K562 (cell line): ENCODE measurements at regions not wholly inside any gene's neighbourhood (a gene's known extent, or its start where the extent isn't known, plus 50 kb on each side); places are given as distances from the start of the nearest gene placed in this dataset.

ENCODE experiments used
- ATAC-seq: fragments of 200-7000 bp; cut with Tn5 transposase; 3 replicates; pipeline ENCODE4 v1.9.1; 2020; ENCODE audit warnings: moderate library complexity
- BruUV-seq: library from RNA; stranded (reverse); fragments of 400-500 nt; replicated peaks from 2 replicates; lab custom pipeline; 2021; lab: Mats Ljungman, UMichigan
- CTCF ChIA-PET: fragments of 300-600 bp; formaldehyde crosslinking; extraction: SDS; loops from one replicate; lab custom pipeline; 2021; ENCODE audit warnings: low intra/inter-chr PET ratio; lab: Yijun Ruan, JAX
- POLR2A ChIA-PET: fragments of 300-600, 350-650 bp; sonication (Branson Sonifier 250); formaldehyde crosslinking; extraction: SDS; loops from one replicate; lab custom pipeline; 2021; ENCODE audit warnings: antibody characterized with exemption, inconsistent platforms; lab: Yijun Ruan, JAX
- DNase-seq, 4 experiments: peaks; one replicate each; pipeline versions ENCODE4 v3.0.0 to v3.0.0-alpha.2; 2011 to 2018; ENCODE audit warnings: low spot score in 3 of 4, mixed read lengths in 3 of 4; ENCODE audit errors: extremely low read depth in 1 of 4
- FAIRE-seq: peaks from 2 replicates; lab custom pipeline; 2011; peaks lifted over from hg19 to GRCh38; lab: Jason Lieb, UNC
- H2AFZ ChIP-seq: 2 replicates; pipeline ENCODE4 v1.6.0; 2011; ENCODE audit warnings: low read depth, low read length, control low read depth, inconsistent platforms
- H3K27ac ChIP-seq: fragments of 200-600 bp; 3 replicates; pipeline ENCODE4 v1.8.0; 2011; ENCODE audit warnings: low read depth, mild to moderate bottlenecking, control low read depth, inconsistent platforms, low read length, moderate library complexity, mixed read lengths; ENCODE audit errors: extremely low read depth
- H3K27me3 ChIP-seq, 2 experiments: fragments of 300-600 bp in 1 of 2; 2 replicates in 1 of 2; 3 replicates in 1 of 2; pipeline versions ENCODE4 v1.6.0 to v1.8.0; 2011; ENCODE audit warnings: inconsistent platforms in 2 of 2, low read length in 2 of 2, mild to moderate bottlenecking in 1 of 2, mixed read lengths in 1 of 2, moderate library complexity in 1 of 2; ENCODE audit not compliant: control insufficient read depth in 2 of 2, insufficient read depth in 2 of 2
- H3K36me3 ChIP-seq: fragments of 300-600 bp; 3 replicates; pipeline ENCODE4 v1.8.0; 2011; ENCODE audit warnings: mild to moderate bottlenecking, low read length, inconsistent platforms; ENCODE audit not compliant: control insufficient read depth, insufficient read depth
- H3K4me1 ChIP-seq, 2 experiments: fragments of 200-600 bp in 1 of 2; replicated peaks in 1 of 2; 2 replicates in 1 of 2; 3 replicates in 1 of 2; pipeline versions ENCODE4 v1.5.1 to v1.8.0; 2011; ENCODE audit warnings: inconsistent platforms in 2 of 2, low read length in 2 of 2, mild to moderate bottlenecking in 1 of 2, mixed read lengths in 1 of 2, moderate library complexity in 1 of 2; ENCODE audit not compliant: control insufficient read depth in 2 of 2, insufficient read depth in 2 of 2
- H3K4me2 ChIP-seq: 2 replicates; pipeline ENCODE4 v1.6.1; 2011; ENCODE audit warnings: low read length, control low read depth, inconsistent platforms, mixed read lengths; ENCODE audit not compliant: insufficient read depth
- H3K4me3 ChIP-seq: fragments of 200-600 bp; sonication (generic), shearing (Covaris generic); 2 replicates; pipeline ENCODE4 v1.5.1; 2016; ENCODE audit warnings: control low read depth, inconsistent platforms
- H3K79me2 ChIP-seq: fragments of 200-600 bp; 3 replicates; pipeline ENCODE4 v1.8.0; 2011; ENCODE audit warnings: low read length, inconsistent platforms; ENCODE audit not compliant: control insufficient read depth, insufficient read depth
- H3K9ac ChIP-seq, 2 experiments: 2 replicates each; pipeline versions ENCODE4 v1.6.0 to v1.6.1; 2011; ENCODE audit warnings: low read depth in 2 of 2, low read length in 2 of 2, control low read depth in 1 of 2, inconsistent platforms in 1 of 2, mild to moderate bottlenecking in 1 of 2, mixed read lengths in 1 of 2; ENCODE audit not compliant: insufficient read depth in 1 of 2
- H3K9me1 ChIP-seq: one replicate; pipeline ENCODE4 v1.6.0; 2011; ENCODE audit warnings: inconsistent platforms, mild to moderate bottlenecking, low read length, moderate library complexity; ENCODE audit not compliant: control insufficient read depth, insufficient read depth
- H3K9me3 ChIP-seq: replicated peaks from 2 replicates; pipeline ENCODE4 v1.5.1; 2011; ENCODE audit warnings: low read depth, low read length, inconsistent platforms; ENCODE audit not compliant: control insufficient read depth, insufficient read depth
- H4K20me1 ChIP-seq: replicated peaks from 2 replicates; pipeline ENCODE4 v1.6.1; 2011; ENCODE audit warnings: low read length, inconsistent platforms, mixed read lengths; ENCODE audit not compliant: control insufficient read depth, insufficient read depth
- BCOR ChIP-seq: fragments of 450-650 bp; IDR thresholded peaks from 2 replicates; pipeline ENCODE4 v1.6.1; 2016
- BRF1 ChIP-seq: IDR thresholded peaks from 3 replicates; pipeline ENCODE4 v1.6.1; 2011; ENCODE audit warnings: borderline replicate concordance, mild to moderate bottlenecking; ENCODE audit not compliant: insufficient read length; ENCODE audit errors: extremely low read depth
- CAMTA2 ChIP-seq: fragments of 250-450 bp; sonication (Bioruptor Pico); conservative IDR thresholded peaks from 2 replicates; pipeline ENCODE4 v1.5.1; 2022
- CSDE1 ChIP-seq, 2 experiments: fragments of 450-650 bp; IDR thresholded peaks; 2 replicates each; pipeline ENCODE4 v1.6.1; 2016; ENCODE audit warnings: mild to moderate bottlenecking in 1 of 2
- ESRRB ChIP-seq: fragments of 250-450 bp; sonication (Bioruptor Pico); IDR thresholded peaks from 2 replicates; pipeline ENCODE4 v1.5.0; 2020; ENCODE audit warnings: mild to moderate bottlenecking, moderate library complexity, borderline replicate concordance
- GTF2F1 ChIP-seq: IDR thresholded peaks from 2 replicates; pipeline ENCODE4 v1.6.1; 2011; ENCODE audit warnings: low read depth, low read length, improper control_type of control experiment
- HEY1 ChIP-seq: fragments of 250-450 bp; sonication (Bioruptor Pico); IDR thresholded peaks from 2 replicates; pipeline ENCODE4 v1.5.0; 2020; ENCODE audit warnings: mild to moderate bottlenecking, moderate library complexity, borderline replicate concordance
- MECOM ChIP-seq: fragments of 250-450 bp; sonication (Bioruptor Pico); IDR thresholded peaks from 2 replicates; pipeline ENCODE4 v1.8.0; 2022; ENCODE audit warnings: inconsistent platforms
- RFX5 ChIP-seq: IDR thresholded peaks from 2 replicates; pipeline ENCODE4 v1.6.1; 2011; ENCODE audit warnings: low read depth, mild to moderate bottlenecking, improper control_type of control experiment, low read length
- SMAD2 ChIP-seq: fragments of 150-350 bp; IDR thresholded peaks from 2 replicates; pipeline ENCODE4 v1.6.1; 2014; ENCODE audit warnings: low read depth, mild to moderate bottlenecking, low read length
- SMARCA4 ChIP-seq: fragments of 450-650 bp; IDR thresholded peaks from 2 replicates; pipeline ENCODE4 v1.6.1; 2016
- TRIM24 ChIP-seq, 2 experiments: fragments of 450-650 bp; IDR thresholded peaks; 2 replicates each; pipeline ENCODE4 v1.6.1; 2016
- XRCC3 ChIP-seq: fragments of 450-650 bp; IDR thresholded peaks from 2 replicates; pipeline ENCODE4 v1.6.1; 2017; ENCODE audit warnings: mild to moderate bottlenecking, moderate library complexity
- ZC3H8 ChIP-seq: fragments of 450-650 bp; IDR thresholded peaks from 2 replicates; pipeline ENCODE4 v1.6.1; 2017
- WGBS: fragments of 100-300 bp; shearing (Covaris generic); methylation state at CpG from one replicate; pipeline ENCODE4 v1.1.6; 2016; ENCODE audit warnings: low coverage, mixed read lengths; ENCODE audit not compliant: insufficient coverage; ENCODE audit errors: missing lambda C conversion rate; 5-methylcytosine and 5-hydroxymethylcytosine counted together
- in situ Hi-C: fragments of 300-500 bp; cut with MboI; formaldehyde crosslinking; loops from 4 replicates; pipeline ENCODE4 v1.15.0; 2018; ENCODE audit warnings: inconsistent platforms, mixed read lengths
- intact Hi-C: fragments of 100-400 bp; cut with micrococcal nuclease; formaldehyde crosslinking; loops from 2 replicates; pipeline ENCODE4 v1.14.2; 2022
- TF ChIP-seq, protein P1 (sequence below): fragments of 250-450 bp; sonication (Bioruptor Pico); IDR thresholded peaks from 2 replicates; pipeline ENCODE4 v1.8.0; 2021; ENCODE audit warnings: borderline replicate concordance, mild to moderate bottlenecking, moderate library complexity; ENCODE audit not compliant: poor library complexity, severe bottlenecking
- TF ChIP-seq, protein P2 (sequence below): fragments of 250-450 bp; sonication (Bioruptor Pico); IDR thresholded peaks from 2 replicates; pipeline ENCODE4 v1.5.1; 2021; ENCODE audit warnings: mild to moderate bottlenecking
- TF ChIP-seq, protein P3 (sequence below): sonication (generic); formaldehyde crosslinking; IDR thresholded peaks from 2 replicates; pipeline ENCODE4 v1.8.1; 2022; ENCODE audit warnings: missing genetic modification reagents
- TF ChIP-seq, protein P4 (sequence below), 2 experiments: fragments of 450-650 bp in 1 of 2; sonication (generic) in 1 of 2; formaldehyde crosslinking; conservative IDR thresholded peaks; 2 replicates each; pipeline versions ENCODE4 v1.4.0 to v1.8.1; 2020 to 2022; ENCODE audit warnings: mild to moderate bottlenecking in 1 of 2, missing genetic modification reagents in 1 of 2
- TF ChIP-seq, protein P5 (sequence below): fragments of 250-450 bp; sonication (Bioruptor Pico); IDR thresholded peaks from 2 replicates; pipeline ENCODE4 v1.9.0; 2021; ENCODE audit warnings: mild to moderate bottlenecking

DNA sequence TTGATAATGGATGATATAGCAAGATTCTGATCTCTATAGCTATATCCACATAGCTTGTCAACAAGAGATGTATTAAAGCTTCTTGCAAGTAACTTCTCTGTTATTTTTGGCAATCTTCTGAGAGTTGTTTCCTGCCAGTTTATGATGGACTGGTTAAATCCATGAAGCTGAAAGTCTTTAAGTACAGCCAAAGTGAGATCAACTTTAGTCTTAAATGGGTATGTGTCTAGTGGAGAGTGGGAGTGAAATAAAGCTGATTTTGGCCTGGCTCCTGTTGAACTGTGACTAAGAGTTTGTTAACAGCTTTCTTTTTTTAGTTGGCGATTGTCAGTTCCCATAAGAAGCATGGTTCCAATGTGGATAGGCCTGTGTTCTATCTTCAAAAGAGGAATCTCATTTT, 350.9 kb upstream of the PCSK5 start:
- ChIA-PET CTCF (no interaction called here), POLR2A (no interaction called here)
- Histone ChIP-seq H3K79me2 (no peaks in the 10 kb centered on the region), H3K36me3 (no peaks in the 10 kb centered on the region), H3K9ac (no peak overlapping the region), H4K20me1 (no peaks in the 10 kb centered on the region), H3K4me3 (no peak overlapping the region), H2AFZ (no peak overlapping the region), H3K9me1 (no peaks in the 10 kb centered on the region), H3K4me2 (no peak overlapping the region), H3K9me3 (no peaks in the 10 kb centered on the region), H3K27ac (no peak overlapping the region), H3K27me3 (no peaks in the 10 kb centered on the region), H3K4me1 (no peaks in the 10 kb centered on the region)
- no TSS peak for BruUV-seq
- WGBS, result 10% methylated on average over 1 of the region's 1 CpG
- no peak for TF ChIP-seq CAMTA2 (CRISPR knock-in tag)
- no peak for TF ChIP-seq MECOM (CRISPR knock-in tag)
- TF ChIP-seq, protein P1, sequence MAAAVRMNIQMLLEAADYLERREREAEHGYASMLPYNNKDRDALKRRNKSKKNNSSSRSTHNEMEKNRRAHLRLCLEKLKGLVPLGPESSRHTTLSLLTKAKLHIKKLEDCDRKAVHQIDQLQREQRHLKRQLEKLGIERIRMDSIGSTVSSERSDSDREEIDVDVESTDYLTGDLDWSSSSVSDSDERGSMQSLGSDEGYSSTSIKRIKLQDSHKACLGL (CRISPR knock-in tag), result no peak
- TF ChIP-seq ESRRB, result no peak
- TF ChIP-seq, protein P2, sequence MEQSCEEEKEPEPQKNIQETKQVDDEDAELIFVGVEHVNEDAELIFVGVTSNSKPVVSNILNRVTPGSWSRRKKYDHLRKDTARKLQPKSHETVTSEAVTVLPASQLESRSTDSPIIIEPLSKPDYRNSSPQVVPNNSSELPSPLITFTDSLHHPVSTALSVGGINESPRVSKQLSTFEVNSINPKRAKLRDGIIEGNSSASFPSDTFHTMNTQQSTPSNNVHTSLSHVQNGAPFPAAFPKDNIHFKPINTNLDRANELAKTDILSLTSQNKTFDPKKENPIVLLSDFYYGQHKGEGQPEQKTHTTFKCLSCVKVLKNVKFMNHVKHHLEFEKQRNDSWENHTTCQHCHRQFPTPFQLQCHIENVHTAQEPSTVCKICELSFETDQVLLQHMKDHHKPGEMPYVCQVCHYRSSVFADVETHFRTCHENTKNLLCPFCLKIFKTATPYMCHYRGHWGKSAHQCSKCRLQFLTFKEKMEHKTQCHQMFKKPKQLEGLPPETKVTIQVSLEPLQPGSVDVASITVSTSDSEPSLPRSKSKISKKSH (CRISPR knock-in tag), result no peak
- TF ChIP-seq, protein P3, sequence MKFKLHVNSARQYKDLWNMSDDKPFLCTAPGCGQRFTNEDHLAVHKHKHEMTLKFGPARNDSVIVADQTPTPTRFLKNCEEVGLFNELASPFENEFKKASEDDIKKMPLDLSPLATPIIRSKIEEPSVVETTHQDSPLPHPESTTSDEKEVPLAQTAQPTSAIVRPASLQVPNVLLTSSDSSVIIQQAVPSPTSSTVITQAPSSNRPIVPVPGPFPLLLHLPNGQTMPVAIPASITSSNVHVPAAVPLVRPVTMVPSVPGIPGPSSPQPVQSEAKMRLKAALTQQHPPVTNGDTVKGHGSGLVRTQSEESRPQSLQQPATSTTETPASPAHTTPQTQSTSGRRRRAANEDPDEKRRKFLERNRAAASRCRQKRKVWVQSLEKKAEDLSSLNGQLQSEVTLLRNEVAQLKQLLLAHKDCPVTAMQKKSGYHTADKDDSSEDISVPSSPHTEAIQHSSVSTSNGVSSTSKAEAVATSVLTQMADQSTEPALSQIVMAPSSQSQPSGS (CRISPR knock-in tag), result no peak
- TF ChIP-seq XRCC3, result no peak
- TF ChIP-seq RFX5, result no peak
- TF ChIP-seq TRIM24 (IDR thresholded peaks at IDR 0.05), result no peak
- TF ChIP-seq SMARCA4, result no peak
- no peak for TF ChIP-seq BRF1
- no peak for TF ChIP-seq ZC3H8
- no peak for TF ChIP-seq BCOR
- TF ChIP-seq, protein P4, sequence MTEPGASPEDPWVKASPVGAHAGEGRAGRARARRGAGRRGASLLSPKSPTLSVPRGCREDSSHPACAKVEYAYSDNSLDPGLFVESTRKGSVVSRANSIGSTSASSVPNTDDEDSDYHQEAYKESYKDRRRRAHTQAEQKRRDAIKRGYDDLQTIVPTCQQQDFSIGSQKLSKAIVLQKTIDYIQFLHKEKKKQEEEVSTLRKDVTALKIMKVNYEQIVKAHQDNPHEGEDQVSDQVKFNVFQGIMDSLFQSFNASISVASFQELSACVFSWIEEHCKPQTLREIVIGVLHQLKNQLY (CRISPR knock-in tag; conservative IDR thresholded peaks at IDR 0.05), result no peak
- TF ChIP-seq HEY1 (CRISPR knock-in tag), result no peak
- TF ChIP-seq, protein P5, sequence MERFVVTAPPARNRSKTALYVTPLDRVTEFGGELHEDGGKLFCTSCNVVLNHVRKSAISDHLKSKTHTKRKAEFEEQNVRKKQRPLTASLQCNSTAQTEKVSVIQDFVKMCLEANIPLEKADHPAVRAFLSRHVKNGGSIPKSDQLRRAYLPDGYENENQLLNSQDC (CRISPR knock-in tag), result no peak
- TF ChIP-seq GTF2F1, result no peak
- no peak for TF ChIP-seq SMAD2
- TF ChIP-seq CSDE1 (IDR thresholded peaks at IDR 0.05), result no peak
- DNase-seq (no peak), ATAC-seq (no peak), FAIRE-seq (no peak)
- in situ Hi-C loops, result no loop called here
- intact Hi-C loops, result no loop called here
